Tibial artery (tissue), 4 donors: ENCODE measurements at regions not wholly inside any gene's neighbourhood (a gene's known extent, or its start where the extent isn't known, plus 50 kb on each side); places are given as distances from the start of the nearest gene placed in this dataset.

Experiments used
- DNase-seq, 2 donors: peaks; one replicate each; pipeline ENCODE4 v3.0.0-alpha.2; 2019
- H3K27ac ChIP-seq, 2 donors: fragments of 200-600 bp; sonication (generic) in 1 of 2; 1 replicate in 1 of 2; 2 replicates in 1 of 2; pipeline ENCODE4 v1.5.1; 2018 to 2019; ENCODE audit warnings: mild to moderate bottlenecking in 1 of 2
- H3K27me3 ChIP-seq, 2 donors: fragments of 200-600 bp; sonication (generic) in 1 of 2; one replicate each; pipeline versions ENCODE4 v1.5.1 to v1.6.0; 2016 to 2019
- H3K36me3 ChIP-seq, 3 donors: fragments of 200-600 bp; sonication (generic) in 2 of 3; one replicate each; pipeline ENCODE4 v1.5.1; 2016 to 2019; ENCODE audit warnings: mild to moderate bottlenecking in 2 of 3
- H3K4me1 ChIP-seq, 4 donors: fragments of 200-600 bp; sonication (generic) in 2 of 4; 1 replicate in 3 of 4; 2 replicates in 1 of 4; pipeline ENCODE4 v1.5.1; 2016 to 2019
- H3K4me3 ChIP-seq, 2 donors: fragments of 200-600 bp; sonication (generic) in 1 of 2; 1 replicate in 1 of 2; 2 replicates in 1 of 2; pipeline ENCODE4 v1.5.1; 2018 to 2019; ENCODE audit warnings: mild to moderate bottlenecking in 2 of 2
- H3K9me3 ChIP-seq, 3 donors: fragments of 200-600 bp; sonication (generic) in 1 of 3; one replicate each; pipeline ENCODE4 v1.5.1; 2016 to 2019
- CTCF ChIP-seq, 2 experiments: fragments of 200-600 bp in 1 of 2; fragments of 450-650 bp in 1 of 2; IDR thresholded peaks; one replicate each; pipeline ENCODE4 v1.5.1; 2017 to 2019; ENCODE audit warnings: antibody characterized with exemption in 2 of 2, mild to moderate bottlenecking in 1 of 2, moderate library complexity in 1 of 2
- intact Hi-C: fragments of 100-400 bp; cut with DNase I; formaldehyde crosslinking; loops from one replicate; pipeline ENCODE4 v1.15.0; 2023; ENCODE audit warnings: low total_unique reads

GRCh38 chr9:627336-627970 is 214.0 kb upstream of the DMRT1 start:
- H3K36me3 ChIP-seq, result no peaks in the 10 kb centered on the region
- no peak overlapping the region for H3K4me3 ChIP-seq
- peak overlapping the region; percentile 79 to 83 for H3K27ac ChIP-seq
- TF ChIP-seq CTCF (IDR thresholded peaks at IDR 0.05), result no peak
- peaks cover 0 to 53% (median 30%) of the 10 kb centered on the region in 4 donors for H3K4me1 ChIP-seq
- H3K27me3 ChIP-seq, result no peaks in the 10 kb centered on the region
- intact Hi-C loops, result loop anchor here (10.0 kb wide), 1 partner anchor 57 kb away; no protein-coding TSS in a partner anchor
- no peak for DNase-seq
- no peaks in the 10 kb centered on the region for H3K9me3 ChIP-seq

DNA sequence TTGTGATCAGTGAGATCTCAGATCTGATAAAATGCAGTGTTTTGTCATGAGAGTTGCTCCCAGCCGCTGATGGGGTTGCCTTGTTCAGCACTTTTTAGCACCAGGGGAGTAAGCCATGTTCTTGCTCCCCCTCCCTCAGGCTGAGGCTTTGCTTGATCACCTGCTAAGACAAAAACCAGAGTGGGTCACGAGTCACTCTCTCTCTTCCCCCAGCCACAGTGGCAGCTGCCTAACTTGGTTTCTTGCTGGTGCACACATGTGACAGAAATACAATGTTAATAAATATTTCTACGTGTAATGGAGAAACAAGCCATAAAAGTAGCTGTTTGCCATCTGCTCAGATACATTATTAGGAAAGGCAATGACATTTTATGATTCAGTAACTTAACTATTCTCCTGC is 212.4 kb upstream of the DMRT1 start:
- H3K4me1 ChIP-seq, result peaks cover 0 to 53% (median 30%) of the 10 kb centered on the region in 4 donors
- intact Hi-C loops, result loop anchor here (10.0 kb wide), 1 partner anchor 56 kb away; no protein-coding TSS in a partner anchor
- H3K27ac ChIP-seq, result peak overlapping the region; percentile 79 to 83

GRCh38 chr9:630817-631216 is 210.7 kb upstream of the DMRT1 start:
- Histone ChIP-seq H3K27ac (no peak overlapping the region), H3K4me3 (no peak overlapping the region), H3K9me3 (no peaks in the 10 kb centered on the region), H3K27me3 (no peaks in the 10 kb centered on the region), H3K4me1 (peaks cover 0 to 37% (median 24%) of the 10 kb centered on the region in 4 donors), H3K36me3 (no peaks in the 10 kb centered on the region)
- DNase-seq, result no peak
- TF ChIP-seq CTCF (IDR thresholded peaks at IDR 0.05), result no peak
- intact Hi-C loops, result no loop called here

More for the DNA sequence above, 212.4 kb upstream of the DMRT1 start:
- no peak for DNase-seq
- Histone ChIP-seq H3K27me3 (no peaks in the 10 kb centered on the region), H3K9me3 (no peaks in the 10 kb centered on the region), H3K4me3 (no peak overlapping the region), H3K36me3 (no peaks in the 10 kb centered on the region)
- no peak for TF ChIP-seq CTCF (IDR thresholded peaks at IDR 0.05)

- no peak overlapping the region for H3K4me3 ChIP-seq
- TF ChIP-seq CTCF (IDR thresholded peaks at IDR 0.05), result no peak
Observed at GRCh38 chr9:631596-631995, 209.9 kb upstream of the DMRT1 start.

GRCh38 chr9:633461-633860 is 208.0 kb upstream of the DMRT1 start:
- intact Hi-C loops, result no loop called here
- DNase-seq, result no peak
- Histone ChIP-seq H3K4me1 (peaks cover 0 to 16% (median 3%) of the 10 kb centered on the region in 4 donors), H3K4me3 (no peak overlapping the region), H3K9me3 (no peaks in the 10 kb centered on the region), H3K27ac (no peak overlapping the region), H3K36me3 (no peaks in the 10 kb centered on the region), H3K27me3 (no peaks in the 10 kb centered on the region)
- no peak for TF ChIP-seq CTCF (IDR thresholded peaks at IDR 0.05)

More at GRCh38 chr9:631596-631995, 209.9 kb upstream of the DMRT1 start:
- Histone ChIP-seq H3K4me1 (peaks cover 0 to 30% (median 20%) of the 10 kb centered on the region in 4 donors), H3K36me3 (no peaks in the 10 kb centered on the region), H3K9me3 (no peaks in the 10 kb centered on the region), H3K27ac (no peak overlapping the region), H3K27me3 (no peaks in the 10 kb centered on the region)
- no peak for DNase-seq
- intact Hi-C loops, result no loop called here
